ENCODE measurements at regions not wholly inside any gene's neighbourhood (a gene's known extent, or its start where the extent isn't known, plus 50 kb on each side); places are given as distances from the start of the nearest gene placed in this dataset.

DNA sequence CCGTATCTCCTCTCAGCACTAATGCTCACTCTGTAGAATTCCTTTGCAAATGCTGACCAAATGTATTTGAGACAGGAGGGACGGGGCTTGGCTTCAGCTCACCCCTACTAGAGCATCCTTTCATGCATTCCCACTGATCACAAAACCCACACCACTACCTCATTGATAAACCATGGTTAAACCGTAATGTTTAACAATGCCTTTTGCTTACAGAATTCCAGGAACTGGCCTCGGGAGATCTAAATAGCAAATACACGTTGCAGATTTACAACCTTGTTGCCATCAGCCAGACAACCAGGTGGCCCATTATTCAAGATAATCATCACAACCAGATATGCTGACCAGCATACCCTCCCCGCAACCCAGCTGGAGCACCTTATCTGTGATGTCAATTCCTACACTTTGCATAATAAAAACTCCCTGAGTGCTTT is 391.9 kb downstream of the KCTD8 start:
- no peak for TF ChIP-seq SIN3A (IDR thresholded peaks at IDR 0.05; ENCODE audit: borderline replicate concordance, insufficient read depth, low read length)
- no peak for TF ChIP-seq FOXP2 (optimal IDR thresholded peaks at IDR 0.05; ENCODE audit: borderline replicate concordance, extremely low read depth, extremely low read length, insufficient read depth)
- TF ChIP-seq, protein P1, sequence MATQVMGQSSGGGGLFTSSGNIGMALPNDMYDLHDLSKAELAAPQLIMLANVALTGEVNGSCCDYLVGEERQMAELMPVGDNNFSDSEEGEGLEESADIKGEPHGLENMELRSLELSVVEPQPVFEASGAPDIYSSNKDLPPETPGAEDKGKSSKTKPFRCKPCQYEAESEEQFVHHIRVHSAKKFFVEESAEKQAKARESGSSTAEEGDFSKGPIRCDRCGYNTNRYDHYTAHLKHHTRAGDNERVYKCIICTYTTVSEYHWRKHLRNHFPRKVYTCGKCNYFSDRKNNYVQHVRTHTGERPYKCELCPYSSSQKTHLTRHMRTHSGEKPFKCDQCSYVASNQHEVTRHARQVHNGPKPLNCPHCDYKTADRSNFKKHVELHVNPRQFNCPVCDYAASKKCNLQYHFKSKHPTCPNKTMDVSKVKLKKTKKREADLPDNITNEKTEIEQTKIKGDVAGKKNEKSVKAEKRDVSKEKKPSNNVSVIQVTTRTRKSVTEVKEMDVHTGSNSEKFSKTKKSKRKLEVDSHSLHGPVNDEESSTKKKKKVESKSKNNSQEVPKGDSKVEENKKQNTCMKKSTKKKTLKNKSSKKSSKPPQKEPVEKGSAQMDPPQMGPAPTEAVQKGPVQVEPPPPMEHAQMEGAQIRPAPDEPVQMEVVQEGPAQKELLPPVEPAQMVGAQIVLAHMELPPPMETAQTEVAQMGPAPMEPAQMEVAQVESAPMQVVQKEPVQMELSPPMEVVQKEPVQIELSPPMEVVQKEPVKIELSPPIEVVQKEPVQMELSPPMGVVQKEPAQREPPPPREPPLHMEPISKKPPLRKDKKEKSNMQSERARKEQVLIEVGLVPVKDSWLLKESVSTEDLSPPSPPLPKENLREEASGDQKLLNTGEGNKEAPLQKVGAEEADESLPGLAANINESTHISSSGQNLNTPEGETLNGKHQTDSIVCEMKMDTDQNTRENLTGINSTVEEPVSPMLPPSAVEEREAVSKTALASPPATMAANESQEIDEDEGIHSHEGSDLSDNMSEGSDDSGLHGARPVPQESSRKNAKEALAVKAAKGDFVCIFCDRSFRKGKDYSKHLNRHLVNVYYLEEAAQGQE (IDR thresholded peaks at IDR 0.05; ENCODE audit: insufficient read depth in 1 of 2, low read depth in 2 of 2, low read length in 2 of 2), result no peak
- TF ChIP-seq POLR2AphosphoS5 (IDR thresholded peaks at IDR 0.05; ENCODE audit: low read depth, low read length), result no peak
- TF ChIP-seq TAF1 (IDR thresholded peaks at IDR 0.05; ENCODE audit: borderline replicate concordance, insufficient read depth, low read length), result no peak

DNA sequence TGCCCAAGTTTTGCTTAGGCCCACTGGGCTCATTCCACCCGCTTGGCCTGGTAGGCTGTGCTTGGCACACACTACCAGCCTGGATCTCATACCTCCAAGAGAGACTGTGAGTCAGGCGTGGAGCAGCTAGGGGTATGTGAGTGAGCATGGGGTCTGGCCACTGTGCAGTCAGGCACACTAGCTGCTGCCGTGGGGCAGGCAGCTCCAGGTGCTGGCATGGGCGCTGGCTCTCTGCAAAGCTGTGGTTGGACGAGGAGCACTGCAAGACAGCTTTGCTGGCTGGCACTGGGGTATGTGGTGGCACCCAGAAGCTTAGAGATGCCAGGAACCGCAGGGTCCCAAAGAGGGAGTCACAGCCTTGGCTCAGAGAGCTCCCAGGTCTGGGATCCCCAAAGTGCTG is 377.8 kb downstream of the KCTD8 start:
- TF ChIP-seq, protein P1 (IDR thresholded peaks at IDR 0.05; ENCODE audit: insufficient read depth in 1 of 2, low read depth in 2 of 2, low read length in 2 of 2), result no peak
- no peak for TF ChIP-seq SIN3A (IDR thresholded peaks at IDR 0.05; ENCODE audit: borderline replicate concordance, insufficient read depth, low read length)
- TF ChIP-seq TAF1 (IDR thresholded peaks at IDR 0.05; ENCODE audit: borderline replicate concordance, insufficient read depth, low read length), result no peak
- TF ChIP-seq FOXP2 (optimal IDR thresholded peaks at IDR 0.05; ENCODE audit: borderline replicate concordance, extremely low read depth, extremely low read length, insufficient read depth), result no peak
- TF ChIP-seq POLR2AphosphoS5 (IDR thresholded peaks at IDR 0.05; ENCODE audit: low read depth, low read length), result no peak

- TF ChIP-seq FOXP2 (optimal IDR thresholded peaks at IDR 0.05; ENCODE audit: borderline replicate concordance, extremely low read depth, extremely low read length, insufficient read depth) (no peak), TAF1 (IDR thresholded peaks at IDR 0.05; ENCODE audit: borderline replicate concordance, insufficient read depth, low read length) (no peak), POLR2AphosphoS5 (IDR thresholded peaks at IDR 0.05; ENCODE audit: low read depth, low read length) (no peak), SIN3A (IDR thresholded peaks at IDR 0.05; ENCODE audit: borderline replicate concordance, insufficient read depth, low read length) (no peak)
- TF ChIP-seq, protein P1 (IDR thresholded peaks at IDR 0.05; ENCODE audit: insufficient read depth in 1 of 2, low read depth in 2 of 2, low read length in 2 of 2), result no peak
Observed at GRCh38 chr4:44071959-44072955, 376.4 kb downstream of the KCTD8 start.

- TF ChIP-seq TAF1 (IDR thresholded peaks at IDR 0.05; ENCODE audit: borderline replicate concordance, insufficient read depth, low read length), result no peak
- TF ChIP-seq, protein P1 (IDR thresholded peaks at IDR 0.05; ENCODE audit: insufficient read depth in 1 of 2, low read depth in 2 of 2, low read length in 2 of 2), result no peak
- TF ChIP-seq FOXP2 (optimal IDR thresholded peaks at IDR 0.05; ENCODE audit: borderline replicate concordance, extremely low read depth, extremely low read length, insufficient read depth), result no peak
- TF ChIP-seq SIN3A (IDR thresholded peaks at IDR 0.05; ENCODE audit: borderline replicate concordance, insufficient read depth, low read length), result no peak
- no peak for TF ChIP-seq POLR2AphosphoS5 (IDR thresholded peaks at IDR 0.05; ENCODE audit: low read depth, low read length)
Observed at GRCh38 chr4:44086753-44087152, 361.9 kb downstream of the KCTD8 start.
